ENCODE measurements at regions not wholly inside any gene's neighbourhood (a gene's known extent, or its start where the extent isn't known, plus 50 kb on each side); places are given as distances from the start of the nearest gene placed in this dataset.

DNA sequence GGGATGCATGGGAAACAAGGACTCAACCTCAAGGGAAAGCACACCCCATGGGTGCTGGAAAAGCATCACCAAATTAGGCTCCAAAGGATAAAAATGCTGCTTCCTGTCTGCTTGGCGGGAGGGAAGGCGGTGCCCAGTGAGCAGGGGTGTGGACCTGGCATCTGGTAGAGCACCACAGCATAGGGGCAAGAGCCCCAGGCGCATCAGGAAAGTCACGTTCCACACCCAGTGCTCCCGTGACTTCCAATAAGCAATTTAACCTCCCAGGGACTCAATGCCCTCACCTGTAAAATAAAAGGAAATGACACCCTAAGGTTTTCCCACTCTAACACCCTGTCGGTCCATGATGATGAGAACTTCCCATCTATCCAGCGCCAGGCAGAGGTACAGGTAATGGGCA lies 206.0 kb downstream of the SETD4 start:
- no peak for TF ChIP-seq CTCF (IDR thresholded peaks at IDR 0.05; ENCODE audit: control insufficient read depth, extremely low read depth, insufficient read depth)
- H3K4me3 ChIP-seq (ENCODE audit: low read depth, low read length), result no peak overlapping the region
- DNase-seq (ENCODE audit: low read depth), result no peak

GRCh38 chr21:35853321-35854239 lies 206.7 kb downstream of the SETD4 start:
- no peak for DNase-seq (ENCODE audit: low read depth)
- no peak overlapping the region for H3K4me3 ChIP-seq (ENCODE audit: low read depth, low read length)
- TF ChIP-seq CTCF (IDR thresholded peaks at IDR 0.05; ENCODE audit: control insufficient read depth, extremely low read depth, insufficient read depth), result no peak

DNA sequence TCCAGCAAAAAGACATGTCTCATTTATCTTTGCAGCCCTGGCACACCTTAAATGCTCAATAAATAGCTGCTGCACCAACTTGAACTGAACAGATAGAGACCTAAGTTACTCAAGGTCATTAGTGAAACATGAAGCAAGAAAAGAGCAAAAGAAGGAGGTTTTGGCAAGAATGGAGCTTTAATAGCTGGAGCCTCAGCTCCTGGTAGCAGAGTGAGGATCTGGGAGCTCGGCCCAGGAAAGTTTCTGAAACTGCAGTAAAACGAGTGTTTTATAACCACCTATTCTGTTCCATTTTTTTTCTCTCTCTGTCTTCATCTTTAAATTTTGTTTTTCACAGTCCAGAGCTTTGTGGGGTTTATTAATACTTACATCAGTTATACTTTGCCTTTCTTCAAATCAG lies 207.5 kb downstream of the SETD4 start:
- no peak overlapping the region for H3K4me3 ChIP-seq (ENCODE audit: low read depth, low read length)
- TF ChIP-seq CTCF (IDR thresholded peaks at IDR 0.05; ENCODE audit: control insufficient read depth, extremely low read depth, insufficient read depth), result no peak
- no peak for DNase-seq (ENCODE audit: low read depth)

DNA sequence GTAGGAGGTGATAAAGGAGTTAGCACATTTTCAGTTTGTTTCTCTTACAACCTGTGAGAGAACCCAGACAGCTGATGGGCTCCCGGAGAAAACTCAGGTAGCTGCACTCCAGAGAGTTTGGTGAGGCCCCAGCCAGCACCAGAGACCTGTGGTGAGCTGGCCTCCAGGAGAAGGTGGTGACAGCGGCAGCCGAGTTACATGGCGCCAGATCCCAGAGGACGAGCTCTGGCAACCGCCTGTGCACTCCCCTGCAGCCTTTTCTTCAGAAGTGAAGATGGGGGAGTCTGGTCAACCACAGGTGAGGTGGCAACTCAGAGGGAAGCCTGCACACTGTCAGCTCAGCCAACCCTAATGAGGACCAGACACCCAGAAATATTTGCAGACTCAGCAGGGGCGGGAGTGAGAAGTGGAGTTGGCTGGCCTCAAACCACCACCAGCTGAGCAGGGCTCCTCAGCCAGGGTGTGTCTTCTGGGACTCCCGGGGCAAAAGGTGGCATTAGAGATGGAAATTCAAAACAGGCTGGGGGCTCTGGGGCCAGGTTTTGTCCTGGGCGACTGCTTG lies 209.7 kb downstream of the SETD4 start:
- DNase-seq (ENCODE audit: low read depth), result no peak
- TF ChIP-seq CTCF (IDR thresholded peaks at IDR 0.05; ENCODE audit: control insufficient read depth, extremely low read depth, insufficient read depth), result no peak
- H3K4me3 ChIP-seq (ENCODE audit: low read depth, low read length), result no peak overlapping the region

DNA sequence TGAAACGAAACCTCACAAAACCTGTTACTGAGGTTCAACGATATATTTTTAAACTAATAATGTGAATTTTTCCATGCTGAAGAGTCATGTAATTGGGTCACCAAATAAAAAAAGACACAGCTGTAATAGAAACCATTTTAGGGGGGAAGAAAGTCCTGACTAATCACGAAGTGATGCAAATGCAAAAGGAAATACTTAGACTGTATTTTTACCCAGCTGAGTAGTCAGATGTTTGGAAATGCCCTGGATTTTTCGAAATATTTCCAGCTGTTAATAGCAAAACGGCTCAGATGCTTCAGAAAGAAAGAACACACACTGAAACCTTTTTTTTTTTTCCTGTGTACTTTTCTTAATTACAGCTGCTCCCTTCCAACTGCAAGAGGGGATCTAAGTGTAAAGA lies 210.3 kb downstream of the SETD4 start:
- TF ChIP-seq CTCF (IDR thresholded peaks at IDR 0.05; ENCODE audit: control insufficient read depth, extremely low read depth, insufficient read depth), result no peak
- DNase-seq (ENCODE audit: low read depth), result no peak
- no peak overlapping the region for H3K4me3 ChIP-seq (ENCODE audit: low read depth, low read length)

DNA sequence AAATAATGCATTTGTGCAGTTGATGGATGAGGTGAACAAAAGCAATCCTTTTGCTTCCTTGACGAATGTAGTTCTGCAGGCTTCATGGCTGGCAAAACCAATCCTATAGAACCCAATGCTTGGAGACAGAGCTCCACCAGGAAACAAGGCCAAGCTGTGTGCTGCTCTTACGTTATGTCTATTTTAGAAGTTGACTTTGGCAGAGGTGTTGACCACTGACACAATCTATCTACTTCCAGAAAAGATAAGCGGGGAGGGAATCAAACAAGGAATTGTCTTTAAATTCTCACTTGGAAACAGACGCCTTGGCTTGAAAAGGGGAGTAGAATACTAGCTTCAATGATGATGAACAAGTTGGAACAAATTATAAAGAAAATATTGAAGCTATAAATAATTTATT lies 211.2 kb downstream of the SETD4 start:
- DNase-seq (ENCODE audit: low read depth), result peak; percentile 56
- TF ChIP-seq CTCF (IDR thresholded peaks at IDR 0.05; ENCODE audit: control insufficient read depth, extremely low read depth, insufficient read depth), result no peak
- H3K4me3 ChIP-seq (ENCODE audit: low read depth, low read length), result no peak overlapping the region
